ENCODE measurements at regions not wholly inside any gene's neighbourhood (a gene's known extent, or its start where the extent isn't known, plus 50 kb on each side); places are given as distances from the start of the nearest gene placed in this dataset.

- no peak overlapping the region for H2BK20ac ChIP-seq (ENCODE audit: low read length)
- H3K14ac ChIP-seq (ENCODE audit: insufficient read length), result no peak overlapping the region
- H3K4me1 ChIP-seq (replicated peaks in 1 of 4; ENCODE audit: control insufficient read depth in 3 of 4, insufficient read depth in 4 of 4, low read length in 3 of 4), result peaks cover 0 to 6% (median under 1%) of the 10 kb centered on the region in 4 experiments; a peak in 2 of 7 replicates
- no peak overlapping the region for H2BK5ac ChIP-seq (ENCODE audit: low read depth, low read length)
- TF ChIP-seq RNF2 (IDR thresholded peaks at IDR 0.05; ENCODE audit: borderline replicate concordance, low read depth, low read length, missing control alignments, poor library complexity, severe bottlenecking) (no peak), POLR2A (IDR thresholded peaks at IDR 0.05; ENCODE audit: control extremely low read depth in 1 of 2, low read depth in 2 of 2, low read length in 2 of 2) (no peak), SIN3A (conservative IDR thresholded peaks at IDR 0.05 in 1 of 2, IDR thresholded peaks at IDR 0.05 in 1 of 2; ENCODE audit: low read depth in 1 of 2, low read length in 2 of 2) (no peak), KDM4A (IDR thresholded peaks at IDR 0.05; ENCODE audit: low read depth, low read length, severe bottlenecking) (no peak), RBBP5 (IDR thresholded peaks at IDR 0.05; ENCODE audit: borderline replicate concordance, low read depth, low read length) (no peak), MAFK (IDR thresholded peaks at IDR 0.05; ENCODE audit: low read depth, low read length) (no peak), SIX5 (IDR thresholded peaks at IDR 0.05; ENCODE audit: low read depth, low read length) (no peak), ZNF274 (IDR thresholded peaks at IDR 0.05; ENCODE audit: borderline replicate concordance, extremely low read depth, low read length) (no peak)
- no peaks in the 10 kb centered on the region for H3K36me3 ChIP-seq (ENCODE audit: control insufficient read depth in 2 of 4, insufficient read depth in 4 of 4, low read length in 3 of 4)
- no peak overlapping the region for H2BK15ac ChIP-seq (ENCODE audit: low read length)
- 95% methylated on average over 1 of the region's 1 CpG; no CpG with 5 or more reads in 1 of the 2 experiments for WGBS, 2 experiments (ENCODE audit: extremely low coverage in 1 of 2, insufficient coverage in 1 of 2, insufficient read length in 1 of 2, insufficient replicate concordance in 2 of 2, low coverage in 1 of 2, low lambda C conversion rate in 2 of 2, missing lambda C conversion rate in 1 of 2)
- H3K27me3 ChIP-seq (replicated peaks in 1 of 4; ENCODE audit: control insufficient read depth in 3 of 4, extremely low read depth in 1 of 4, insufficient read depth in 3 of 4, low read length in 3 of 4), result peaks cover 16 to 34% (median 26%) of the 10 kb centered on the region in 4 experiments
- H3K79me2 ChIP-seq (ENCODE audit: control insufficient read depth in 1 of 2, insufficient read depth in 2 of 2, low read length in 2 of 2), result no peaks in the 10 kb centered on the region
- ChIA-PET POLR2A (ENCODE audit: partially characterized antibody) (no interaction called here), CTCF (ENCODE audit: partially characterized antibody) (interaction anchor here (1.0 kb wide), 1 partner anchor 278 kb away, joined by 3 read pairs; no protein-coding TSS in a partner anchor)
- H3K56ac ChIP-seq (replicated peaks; ENCODE audit: insufficient read length, low read depth, low read length), result no peak overlapping the region
- H3K23ac ChIP-seq (ENCODE audit: insufficient read length), result no peak overlapping the region
- H3K79me1 ChIP-seq (ENCODE audit: low read depth, low read length), result no peaks in the 10 kb centered on the region
- no peak overlapping the region for H2AK5ac ChIP-seq (ENCODE audit: low read depth, low read length)
- no peak overlapping the region for H2BK12ac ChIP-seq (ENCODE audit: low read depth, low read length)
- H3K4ac ChIP-seq (replicated peaks; ENCODE audit: insufficient read length, low read depth, low read length), result no peak overlapping the region
- H4K5ac ChIP-seq (ENCODE audit: insufficient read length, low read depth, low read length), result no peak overlapping the region
- H2BK120ac ChIP-seq (replicated peaks; ENCODE audit: low read depth, low read length), result no peak overlapping the region
- no peak for FAIRE-seq
- H4K20me1 ChIP-seq (replicated peaks in 1 of 2; ENCODE audit: control insufficient read depth in 1 of 2, insufficient read depth in 2 of 2, low read length in 2 of 2), result no peaks in the 10 kb centered on the region
- H2AFZ ChIP-seq (ENCODE audit: low read length), result no peak overlapping the region
- H3K23me2 ChIP-seq (ENCODE audit: low read depth, low read length), result no peaks in the 10 kb centered on the region; the same call in 1 of the 2 replicates
- no peak for DNase-seq (ENCODE audit: low read depth in 1 of 2, low spot score in 2 of 2)
- no peak overlapping the region for H3K4me3 ChIP-seq (ENCODE audit: extremely low read depth in 1 of 4, insufficient read depth in 2 of 4, low read depth in 3 of 4, low read length in 4 of 4)
- no peak overlapping the region for H3K18ac ChIP-seq (ENCODE audit: extremely low read depth, low read length)
- no peak overlapping the region for H4K8ac ChIP-seq (ENCODE audit: extremely low read depth, insufficient read depth, low read length)
- H3K27ac ChIP-seq (ENCODE audit: low read depth, low read length), result no peak overlapping the region
- H3K9me3 ChIP-seq (ENCODE audit: insufficient read depth in 2 of 2, low read depth in 1 of 2, low read length in 1 of 2), result 0 out of 4 replicates have a peak, but pooled peaks cover 0 to 5% of the 10 kb centered on the region in 2 experiments
- H3K9ac ChIP-seq (replicated peaks in 1 of 4; ENCODE audit: extremely low read depth in 1 of 4, low read depth in 3 of 4, low read length in 3 of 4), result no peak overlapping the region
- no peak overlapping the region for H4K91ac ChIP-seq (replicated peaks; ENCODE audit: insufficient read length, low read length)
- no peak overlapping the region for H3K4me2 ChIP-seq (ENCODE audit: insufficient read depth in 1 of 2, low read depth in 2 of 2, low read length in 2 of 2)
Observed at GRCh38 chr15:29970402-29970695, 112.4 kb upstream of the GOLGA8J start.
